GM20431 (cell line): ENCODE measurements at regions not wholly inside any gene's neighbourhood (a gene's known extent, or its start where the extent isn't known, plus 50 kb on each side); places are given as distances from the start of the nearest gene placed in this dataset.

ENCODE experiments used
- in situ Hi-C: fragments of 300-500 bp; cut with MseI, MboI; formaldehyde crosslinking; loops from one replicate; pipeline ENCODE4 v1.15.0; 2020; ENCODE audit warnings: low sequenced_read_pairs; ENCODE audit not compliant: unreplicated experiment

- in situ Hi-C loops: no loop called here
Observed at GRCh38 chr10:10493833-10494232, 523.8 kb upstream of the CELF2 start.

DNA sequence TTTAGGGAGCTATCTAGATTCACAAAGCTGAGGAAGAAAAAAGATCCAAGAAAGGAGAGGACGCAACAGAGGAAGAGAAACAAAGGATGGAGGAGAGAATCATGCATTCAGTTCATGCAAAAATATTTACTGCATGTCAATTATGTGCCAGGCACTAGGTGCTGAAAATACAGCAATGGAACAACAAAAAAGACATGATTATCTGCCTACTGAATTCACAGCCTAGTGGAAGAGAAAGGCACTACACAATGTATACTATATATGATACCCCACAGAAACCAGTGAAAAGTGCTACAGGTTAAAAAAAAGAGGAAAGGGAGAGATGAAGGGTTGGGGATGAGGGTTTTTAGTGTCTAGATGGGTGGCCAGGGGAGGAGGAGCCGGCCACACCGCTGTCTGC, 520.4 kb upstream of the CELF2 start:
- in situ Hi-C loops: no loop called here

- in situ Hi-C loops: no loop called here
Observed at GRCh38 chr10:10498781-10499180, 518.9 kb upstream of the CELF2 start.

DNA sequence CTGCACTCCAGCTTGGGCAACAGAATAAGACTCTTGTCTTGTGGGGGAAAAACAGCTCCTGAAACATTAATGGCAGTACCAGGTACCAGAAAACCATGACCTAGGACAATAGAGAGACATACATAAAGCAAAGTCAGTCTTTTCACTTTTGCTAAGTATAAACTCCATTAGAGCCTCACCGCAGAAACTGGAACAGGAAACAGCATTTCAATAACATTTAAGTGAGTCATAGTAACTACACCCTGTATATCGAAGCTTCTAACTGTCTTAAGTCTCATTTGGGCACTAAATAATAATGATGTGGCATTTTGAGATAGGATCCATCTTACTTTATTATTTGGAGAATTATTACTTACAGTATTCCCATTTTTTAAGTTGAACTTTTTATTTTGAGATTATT, 517.8 kb upstream of the CELF2 start:
- in situ Hi-C loops: no loop called here

- in situ Hi-C loops: no loop called here
Observed at GRCh38 chr10:10500937-10501336, 516.7 kb upstream of the CELF2 start.

DNA sequence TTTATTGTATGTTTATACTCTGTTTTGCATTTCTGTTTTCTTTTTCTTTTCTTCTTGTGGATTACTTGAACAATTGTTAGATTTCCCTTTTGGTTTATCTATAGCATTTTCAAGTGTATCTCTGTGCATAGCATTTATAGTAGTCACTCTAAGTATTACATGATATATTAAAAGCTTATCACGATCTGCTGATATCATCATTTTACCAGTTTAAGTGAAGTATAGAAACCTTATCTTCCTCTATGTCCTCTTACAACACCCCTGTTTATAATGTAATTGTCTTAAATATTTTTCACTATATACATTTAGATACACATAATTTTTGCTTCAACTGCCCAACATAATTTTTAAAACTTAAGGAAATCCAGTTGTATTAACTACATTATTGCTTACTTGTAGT, 513.9 kb upstream of the CELF2 start:
- in situ Hi-C loops: no loop called here

DNA sequence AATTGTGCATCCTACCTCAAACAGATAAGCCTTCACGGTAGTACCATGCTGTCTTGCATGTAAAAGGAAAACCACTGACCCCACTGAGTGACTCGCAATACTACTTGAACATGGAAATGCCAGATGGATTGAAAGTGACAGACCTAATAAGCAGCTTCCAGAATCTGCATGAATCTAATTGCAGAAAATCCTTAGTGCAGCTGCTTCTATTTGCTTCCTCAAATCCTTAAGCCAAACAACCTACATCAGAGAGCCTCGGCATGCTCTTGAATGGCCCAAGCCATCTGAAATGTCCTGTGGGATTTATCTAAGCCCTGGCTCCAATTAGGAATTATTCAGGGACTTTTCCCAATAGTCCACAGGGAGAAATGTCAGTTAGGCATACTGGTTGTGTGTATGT, 509.5 kb upstream of the CELF2 start:
- in situ Hi-C loops: no loop called here

GRCh38 chr10:10510179-10510578, 507.5 kb upstream of the CELF2 start:
- in situ Hi-C loops: no loop called here

- in situ Hi-C loops: no loop called here
Observed at GRCh38 chr10:10513067-10513466, 504.6 kb upstream of the CELF2 start.

GRCh38 chr10:10513898-10514297, 503.8 kb upstream of the CELF2 start:
- in situ Hi-C loops: no loop called here

DNA sequence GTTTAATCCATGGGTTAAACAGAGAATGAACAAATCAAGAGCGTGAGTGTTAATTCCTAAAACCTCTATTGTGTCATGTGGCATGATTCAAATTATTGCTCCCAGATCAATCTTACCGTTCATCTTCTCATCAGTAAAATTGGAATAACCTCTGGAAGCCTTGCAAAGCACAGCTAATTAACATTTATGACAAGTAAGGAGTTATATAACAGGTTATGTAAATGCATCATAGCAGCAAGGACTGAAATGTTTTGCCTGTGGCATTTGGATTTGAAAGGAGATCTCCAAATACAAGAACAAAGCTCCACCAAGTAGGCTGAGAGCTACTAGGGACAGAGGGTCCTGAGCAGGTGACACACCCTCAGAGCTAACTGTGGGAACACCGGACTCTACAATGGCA, 502.9 kb upstream of the CELF2 start:
- in situ Hi-C loops: no loop called here

- in situ Hi-C loops: no loop called here
Observed at GRCh38 chr10:10515479-10516204, 502.0 kb upstream of the CELF2 start.

- in situ Hi-C loops: no loop called here
Observed at GRCh38 chr10:10516346-10517130, 501.1 kb upstream of the CELF2 start.

- in situ Hi-C loops: no loop called here
Observed at GRCh38 chr10:10517866-10518265, 499.8 kb upstream of the CELF2 start.

DNA sequence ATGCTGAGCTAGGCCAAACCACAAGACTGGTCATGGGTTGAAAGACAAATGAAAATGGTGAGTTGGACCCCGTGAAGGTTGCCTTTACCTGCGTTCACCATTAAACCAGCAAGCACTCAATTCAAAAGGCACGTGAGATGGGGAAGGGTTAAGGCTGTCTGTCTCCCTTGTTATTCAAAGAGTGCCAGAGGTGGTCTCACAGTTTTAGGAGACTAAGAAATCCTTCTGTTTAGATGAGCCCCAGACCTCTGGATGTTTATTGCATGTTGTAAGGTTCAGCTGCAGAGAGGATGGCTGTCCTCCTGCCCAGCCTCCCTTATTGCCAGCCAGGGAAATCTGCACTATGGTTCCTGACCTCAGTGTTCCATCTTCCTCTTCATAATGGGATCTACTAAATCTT, 498.0 kb upstream of the CELF2 start:
- in situ Hi-C loops: no loop called here

DNA sequence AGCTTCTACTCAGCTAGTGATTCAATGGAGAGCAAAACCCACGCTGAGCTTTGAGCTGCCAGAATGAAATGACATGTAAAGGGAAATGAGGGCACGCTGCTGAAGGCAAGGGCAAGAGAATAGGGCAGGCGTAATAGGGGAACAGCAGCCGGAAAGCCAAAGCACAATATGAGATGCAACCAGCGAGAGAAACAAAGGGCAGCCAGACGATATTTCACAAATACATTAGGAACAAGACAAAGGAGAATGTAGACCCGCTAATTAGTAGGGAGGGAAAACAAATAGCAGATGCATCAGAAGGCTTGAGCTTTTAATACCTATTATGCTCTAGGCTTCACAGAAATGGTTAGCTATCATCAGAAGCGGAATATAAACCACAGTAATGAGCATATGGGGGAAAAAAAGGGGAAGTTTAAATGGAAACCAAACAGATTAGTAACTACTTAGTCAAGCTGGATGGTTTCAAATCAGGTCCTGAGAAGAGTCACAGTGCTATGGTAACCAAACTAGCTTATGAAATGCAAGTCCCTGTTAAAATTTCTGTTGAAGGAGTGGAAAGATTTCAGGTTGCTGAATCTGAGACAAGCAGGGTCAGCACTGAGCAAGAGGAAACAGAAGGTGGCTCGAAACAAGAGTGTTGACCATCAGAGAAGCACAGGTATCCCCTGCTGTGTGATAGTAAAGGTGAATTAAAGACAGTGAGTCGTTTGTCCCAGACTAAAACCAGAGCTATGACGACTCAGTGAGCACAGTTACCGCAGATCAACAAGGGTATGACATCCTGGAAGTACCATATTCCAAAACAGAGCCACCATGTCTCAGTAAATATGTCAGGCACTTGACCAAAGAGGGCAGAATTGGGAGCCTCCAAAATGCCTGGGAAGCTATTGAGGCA, 496.9 kb upstream of the CELF2 start:
- in situ Hi-C loops: no loop called here

DNA sequence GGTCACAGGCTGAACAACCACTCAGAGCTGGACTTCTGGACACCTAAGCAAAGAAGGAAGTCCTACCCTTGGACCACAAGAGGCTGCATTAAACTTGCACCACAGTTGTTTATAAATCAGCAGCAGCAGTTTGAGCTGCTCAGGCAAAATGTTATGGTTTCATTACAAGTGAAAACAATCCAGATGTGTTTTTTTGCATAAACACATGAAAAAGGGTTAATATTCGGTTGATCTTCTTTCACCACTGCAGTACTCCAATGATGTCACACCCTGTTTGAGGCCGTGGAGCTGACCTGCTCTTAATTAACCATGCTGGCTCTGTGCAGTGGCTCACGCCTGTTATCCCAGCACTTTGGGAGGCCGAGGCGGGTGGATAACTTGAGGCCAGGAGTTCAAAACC, 490.8 kb upstream of the CELF2 start:
- in situ Hi-C loops: no loop called here

- in situ Hi-C loops: no loop called here
Observed at GRCh38 chr10:10527861-10528562, 489.7 kb upstream of the CELF2 start.

DNA sequence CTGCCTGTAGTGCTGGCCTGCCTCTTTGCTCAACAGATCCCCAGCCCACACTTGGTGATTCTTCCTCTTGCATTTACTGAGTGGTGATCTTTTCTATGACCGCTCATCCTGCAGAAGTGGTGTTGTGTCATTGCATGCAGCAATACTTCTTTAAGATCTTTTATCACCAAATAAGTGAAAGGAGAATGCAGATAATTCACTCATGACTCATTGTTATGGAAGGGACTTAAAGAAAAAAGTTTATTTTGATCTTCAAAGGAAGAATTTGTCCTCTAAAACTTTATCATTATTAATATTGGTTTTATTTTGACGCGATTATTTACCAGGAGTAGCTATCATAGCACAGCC, 489.1 kb upstream of the CELF2 start:
- in situ Hi-C loops: no loop called here

- in situ Hi-C loops: no loop called here
Observed at GRCh38 chr10:10530313-10530712, 487.4 kb upstream of the CELF2 start.
